Keratinocyte (primary cell): ENCODE measurements at regions not wholly inside any gene's neighbourhood (a gene's known extent, or its start where the extent isn't known, plus 50 kb on each side); places are given as distances from the start of the nearest gene placed in this dataset.

Source experiments
- DNase-seq: peaks from one replicate; pipeline ENCODE4 v3.0.0-alpha.2; 2011; ENCODE audit warnings: low read depth, missing footprints, low spot score
- FAIRE-seq: peaks from 2 replicates; lab custom pipeline; 2011; peaks lifted over from hg19 to GRCh38; lab: Jason Lieb, UNC
- H2AFZ ChIP-seq: 2 replicates; pipeline ENCODE4 v1.6.0; 2012; ENCODE audit warnings: low read length, control low read depth, inconsistent platforms; ENCODE audit not compliant: control insufficient read depth
- H3K27ac ChIP-seq: 2 replicates; pipeline ENCODE4 v1.5.1; 2011; ENCODE audit warnings: low read length; ENCODE audit not compliant: control insufficient read depth, insufficient read depth
- H3K27me3 ChIP-seq: 3 replicates; pipeline ENCODE4 v1.6.0; 2011; ENCODE audit warnings: low read length; ENCODE audit not compliant: control insufficient read depth, insufficient read depth; ENCODE audit errors: extremely low read depth
- H3K36me3 ChIP-seq, 2 experiments: 2 replicates in 1 of 2; 3 replicates in 1 of 2; pipeline ENCODE4 v1.5.1; 2011; ENCODE audit warnings: low read length in 2 of 2, mild to moderate bottlenecking in 1 of 2; ENCODE audit not compliant: control insufficient read depth in 2 of 2, insufficient read depth in 2 of 2; ENCODE audit errors: extremely low read depth in 1 of 2
- H3K4me1 ChIP-seq: 3 replicates; pipeline ENCODE4 v1.5.1; 2011; ENCODE audit warnings: low read length; ENCODE audit not compliant: control insufficient read depth, insufficient read depth; ENCODE audit errors: extremely low read depth
- H3K4me2 ChIP-seq: 3 replicates; pipeline ENCODE4 v1.6.0; 2011; ENCODE audit warnings: low read depth, low read length; ENCODE audit not compliant: control insufficient read depth, insufficient read depth; ENCODE audit errors: extremely low read depth
- H3K4me3 ChIP-seq, 3 experiments: fragments of 200-600 bp in 1 of 3; sonication (generic) in 1 of 3; 2 replicates in 2 of 3; 3 replicates in 1 of 3; pipeline ENCODE4 v1.5.1; 2011 to 2016; ENCODE audit warnings: low read length in 3 of 3, mild to moderate bottlenecking in 3 of 3, control low read depth in 2 of 3, inconsistent platforms in 1 of 3, low read depth in 1 of 3, mixed read lengths in 1 of 3, mixed run types in 1 of 3, moderate library complexity in 1 of 3; ENCODE audit not compliant: control insufficient read depth in 2 of 3, insufficient read depth in 2 of 3; ENCODE audit errors: extremely low read depth in 1 of 3
- H3K79me2 ChIP-seq: 2 replicates; pipeline ENCODE4 v1.6.0; 2012; ENCODE audit warnings: low read length; ENCODE audit not compliant: control insufficient read depth, insufficient read depth
- H3K9ac ChIP-seq: 3 replicates; pipeline ENCODE4 v1.6.0; 2011; ENCODE audit warnings: low read length; ENCODE audit not compliant: control insufficient read depth, insufficient read depth; ENCODE audit errors: extremely low read depth
- H3K9me1 ChIP-seq: 3 replicates; pipeline ENCODE4 v1.6.0; 2011; ENCODE audit warnings: low read length; ENCODE audit not compliant: control insufficient read depth, insufficient read depth; ENCODE audit errors: extremely low read depth
- H3K9me3 ChIP-seq: 2 replicates; pipeline ENCODE4 v1.5.1; 2012; ENCODE audit warnings: low read depth, low read length; ENCODE audit not compliant: control insufficient read depth
- H4K20me1 ChIP-seq: 3 replicates; pipeline ENCODE4 v1.6.0; 2011; ENCODE audit warnings: low read length; ENCODE audit not compliant: control insufficient read depth, insufficient read depth; ENCODE audit errors: extremely low read depth
- CTCF ChIP-seq, 3 experiments: IDR thresholded peaks in 1 of 3; conservative IDR thresholded peaks in 1 of 3; optimal IDR thresholded peaks in 1 of 3; 2 replicates in 2 of 3; 3 replicates in 1 of 3; pipeline versions ENCODE3 to v1.5.1; 2011; ENCODE audit warnings: low read length in 3 of 3, mild to moderate bottlenecking in 3 of 3, moderate library complexity in 2 of 3, control low read depth in 1 of 3, inconsistent platforms in 1 of 3; ENCODE audit not compliant: insufficient read depth in 2 of 3; ENCODE audit errors: extremely low read depth in 1 of 3
- EZH2 ChIP-seq: IDR thresholded peaks from one replicate; pipeline ENCODE4 v1.6.1; 2012; ENCODE audit warnings: inconsistent platforms, mild to moderate bottlenecking, low read length, moderate library complexity
- dilution Hi-C: fragments of 300-500 bp; cut with MboI; formaldehyde crosslinking; loops from one replicate; pipeline ENCODE4 v1.7.0; 2020; ENCODE audit warnings: low sequenced_read_pairs; ENCODE audit not compliant: extremely low pct_ligation_motif_present

DNA sequence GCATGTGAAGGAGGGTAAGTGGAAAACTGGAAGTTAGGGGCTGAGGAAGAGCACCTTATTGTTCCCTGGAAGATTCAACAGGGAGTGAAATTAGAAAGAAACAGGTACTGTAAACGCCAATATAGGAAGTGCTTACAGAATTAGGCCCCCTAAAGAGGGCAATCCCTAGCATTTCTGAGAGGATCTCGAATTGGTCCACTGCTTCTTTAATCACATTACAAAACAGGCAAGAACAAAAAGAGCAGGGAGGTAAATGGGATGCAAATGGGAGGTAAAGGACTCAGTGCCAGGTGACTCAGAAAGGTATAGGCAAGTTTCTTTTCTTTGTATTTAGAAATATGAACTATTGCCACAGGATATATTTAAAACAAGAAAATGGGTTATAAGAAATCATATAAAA, 116.4 kb upstream of the FANCL start:
- no peak for FAIRE-seq
- no peak overlapping the region for H3K27ac ChIP-seq
- no peaks in the 10 kb centered on the region for H3K4me1 ChIP-seq
- H4K20me1 ChIP-seq = no peaks in the 10 kb centered on the region
- no peak overlapping the region for H3K4me3 ChIP-seq
- TF ChIP-seq EZH2 = no peak
- TF ChIP-seq CTCF (optimal IDR thresholded peaks at IDR 0.05 in 1 of 3, IDR thresholded peaks at IDR 0.05 in 1 of 3, conservative IDR thresholded peaks at IDR 0.05 in 1 of 3; ENCODE audit: extremely low read depth in 1 of 3, insufficient read depth in 2 of 3, low read length in 3 of 3) = no peak
- H3K9me1 ChIP-seq = no peaks in the 10 kb centered on the region
- H3K9me3 ChIP-seq = no peaks in the 10 kb centered on the region
- DNase-seq = no peak
- no peak overlapping the region for H3K9ac ChIP-seq
- no peaks in the 10 kb centered on the region for H3K36me3 ChIP-seq
- no peaks in the 10 kb centered on the region for H3K27me3 ChIP-seq
- no peaks in the 10 kb centered on the region for H3K79me2 ChIP-seq
- H2AFZ ChIP-seq = no peak overlapping the region
- dilution Hi-C loops = no loop called here
- no peak overlapping the region for H3K4me2 ChIP-seq

GRCh38 chr2:58354230-58354629, 113.1 kb upstream of the FANCL start:
- Histone ChIP-seq H4K20me1 (no peaks in the 10 kb centered on the region), H3K79me2 (no peaks in the 10 kb centered on the region), H3K9me1 (no peaks in the 10 kb centered on the region), H3K9me3 (no peaks in the 10 kb centered on the region), H3K4me2 (no peak overlapping the region), H3K36me3 (no peaks in the 10 kb centered on the region), H2AFZ (no peak overlapping the region), H3K9ac (no peak overlapping the region), H3K27ac (no peak overlapping the region), H3K4me1 (no peaks in the 10 kb centered on the region), H3K4me3 (no peak overlapping the region), H3K27me3 (no peaks in the 10 kb centered on the region)
- TF ChIP-seq CTCF (optimal IDR thresholded peaks at IDR 0.05 in 1 of 3, IDR thresholded peaks at IDR 0.05 in 1 of 3, conservative IDR thresholded peaks at IDR 0.05 in 1 of 3; ENCODE audit: extremely low read depth in 1 of 3, insufficient read depth in 2 of 3, low read length in 3 of 3) = no peak
- TF ChIP-seq EZH2 = no peak
- DNase-seq = no peak
- no peak for FAIRE-seq
- dilution Hi-C loops = no loop called here
